PC-3 (cell line): ENCODE measurements at regions not wholly inside any gene's neighbourhood (a gene's known extent, or its start where the extent isn't known, plus 50 kb on each side); places are given as distances from the start of the nearest gene placed in this dataset.

ENCODE experiments used
- ATAC-seq: fragments of 200-7000 bp; cut with Tn5 transposase; 2 replicates; pipeline ENCODE4 v1.9.1; 2020; ENCODE audit warnings: mild to moderate bottlenecking, moderate library complexity
- BruUV-seq: library from RNA; stranded (reverse); fragments of 400-500 nt; replicated peaks from 2 replicates; lab custom pipeline; 2021; lab: Mats Ljungman, UMichigan
- CTCF ChIA-PET: fragments of 300-600 bp; sonication (Branson Sonifier 250); formaldehyde crosslinking; loops from one replicate; lab custom pipeline; 2022; ENCODE audit warnings: antibody characterized with exemption; lab: Charles Lee
- POLR2A ChIA-PET: fragments of 300-600 bp; sonication (Branson Sonifier 250); formaldehyde crosslinking; loops from one replicate; lab custom pipeline; 2022; ENCODE audit warnings: antibody characterized with exemption; ENCODE audit not compliant: unreplicated experiment; lab: Charles Lee
- DNase-seq: peaks from one replicate; pipeline ENCODE4 v3.0.0-alpha.2; 2015
- H2AFZ ChIP-seq: fragments of 300-600 bp; sonication (generic); 2 replicates; pipeline ENCODE4 v1.6.0; 2016; ENCODE audit warnings: antibody characterized with exemption, low read length
- H3F3A ChIP-seq: fragments of 300-600 bp; sonication (generic); one replicate; pipeline ENCODE4 v1.6.0; 2017; ENCODE audit warnings: antibody characterized with exemption, low read length, control low read depth, mild to moderate bottlenecking; ENCODE audit not compliant: unreplicated experiment
- H3K27ac ChIP-seq: fragments of 300-600 bp; sonication (generic); 2 replicates; pipeline ENCODE4 v1.5.1; 2016; ENCODE audit warnings: mild to moderate bottlenecking, low read length
- H3K27me3 ChIP-seq: fragments of 300-600 bp; sonication (generic); 2 replicates; pipeline ENCODE4 v1.6.1; 2016; ENCODE audit warnings: low read length, mixed read lengths
- H3K36me3 ChIP-seq: fragments of 300-600 bp; sonication (generic); 2 replicates; pipeline ENCODE4 v1.6.1; 2016; ENCODE audit warnings: low read depth, mixed run types, low read length, mixed read lengths
- H3K4me1 ChIP-seq: fragments of 300-600 bp; sonication (generic); 2 replicates; pipeline ENCODE4 v1.5.1; 2016; ENCODE audit warnings: low read length; ENCODE audit not compliant: insufficient read depth
- H3K4me2 ChIP-seq: fragments of 300-600 bp; sonication (generic); 2 replicates; pipeline ENCODE4 v1.6.0; 2016; ENCODE audit warnings: low read length
- H3K4me3 ChIP-seq: fragments of 300-600 bp; sonication (generic); 2 replicates; pipeline ENCODE4 v1.5.1; 2016; ENCODE audit warnings: mild to moderate bottlenecking, low read length, mixed read lengths
- H3K79me2 ChIP-seq: fragments of 300-600 bp; sonication (generic); 2 replicates; pipeline ENCODE4 v1.6.1; 2017; ENCODE audit warnings: low read length, mixed read lengths
- H3K9ac ChIP-seq: fragments of 300-600 bp; sonication (generic); 2 replicates; pipeline ENCODE4 v1.6.0; 2016; ENCODE audit warnings: mild to moderate bottlenecking, low read length
- H3K9me2 ChIP-seq: fragments of 300-600 bp; sonication (generic); replicated peaks from 2 replicates; pipeline ENCODE4 v1.6.1; 2016; ENCODE audit warnings: mixed run types, low read length, mixed read lengths
- H3K9me3 ChIP-seq: fragments of 300-600 bp; sonication (generic); 2 replicates; pipeline ENCODE4 v1.6.1; 2016; ENCODE audit warnings: low read length, mixed read lengths
- H4K20me1 ChIP-seq: fragments of 300-600 bp; sonication (generic); 2 replicates; pipeline ENCODE4 v1.6.1; 2016; ENCODE audit warnings: low read length, mixed read lengths
- CTCF ChIP-seq: fragments of 300-600 bp; sonication (generic); conservative IDR thresholded peaks from 2 replicates; pipeline ENCODE4 v1.5.1; 2017; ENCODE audit warnings: antibody characterized with exemption, low read depth, mild to moderate bottlenecking, low read length
- EZH2 ChIP-seq: fragments of 300-600 bp; sonication (generic); IDR thresholded peaks from one replicate; pipeline ENCODE4 v1.6.1; 2017; ENCODE audit warnings: antibody characterized with exemption, mild to moderate bottlenecking, low read length; ENCODE audit not compliant: unreplicated experiment
- EZH2phosphoT487 ChIP-seq: fragments of 300-600 bp; sonication (generic); IDR thresholded peaks from 2 replicates; pipeline ENCODE4 v1.6.1; 2018; ENCODE audit warnings: mild to moderate bottlenecking, antibody characterized with exemption, low read length, borderline replicate concordance
- intact Hi-C: fragments of 100-400 bp; cut with micrococcal nuclease; formaldehyde crosslinking; loops from 2 replicates; pipeline ENCODE4 v1.9.0; 2023

- ATAC-seq: no peak
- Histone ChIP-seq H3K9ac (no peak overlapping the region), H3K4me2 (no peak overlapping the region), H3F3A (no peaks in the 10 kb centered on the region), H4K20me1 (no peaks in the 10 kb centered on the region), H3K79me2 (no peaks in the 10 kb centered on the region), H3K27me3 (no peaks in the 10 kb centered on the region), H3K4me1 (no peaks in the 10 kb centered on the region), H2AFZ (no peak overlapping the region), H3K27ac (no peak overlapping the region), H3K36me3 (no peaks in the 10 kb centered on the region), H3K4me3 (no peak overlapping the region), H3K9me3 (no peaks in the 10 kb centered on the region), H3K9me2 (no peaks in the 10 kb centered on the region)
- CTCF ChIA-PET: no interaction called here
- intact Hi-C loops: no loop called here
- BruUV-seq: no TSS peak
- DNase-seq: no peak
- POLR2A ChIA-PET: no interaction called here
- TF ChIP-seq CTCF (no peak), EZH2 (no peak), EZH2phosphoT487 (no peak)
These were observed 323.7 kb upstream of the CD180 start for GRCh38 chr5:67520161-67520908.

- no peaks in the 10 kb centered on the region for H3F3A ChIP-seq
- no peak overlapping the region for H2AFZ ChIP-seq
- no peaks in the 10 kb centered on the region for H3K79me2 ChIP-seq
- no peak overlapping the region for H3K4me3 ChIP-seq
- CTCF ChIA-PET: no interaction called here
- H3K4me2 ChIP-seq: no peak overlapping the region
- H3K27me3 ChIP-seq: no peaks in the 10 kb centered on the region
- BruUV-seq: no TSS peak
- H3K27ac ChIP-seq: no peak overlapping the region
- H4K20me1 ChIP-seq: no peaks in the 10 kb centered on the region
- H3K9me2 ChIP-seq: no peaks in the 10 kb centered on the region
- H3K36me3 ChIP-seq: no peaks in the 10 kb centered on the region
- TF ChIP-seq CTCF (no peak), EZH2 (no peak), EZH2phosphoT487 (no peak)
- no peaks in the 10 kb centered on the region for H3K9me3 ChIP-seq
- no peak for DNase-seq
- intact Hi-C loops: no loop called here
- no peak overlapping the region for H3K9ac ChIP-seq
- H3K4me1 ChIP-seq: no peaks in the 10 kb centered on the region
- POLR2A ChIA-PET: no interaction called here
- ATAC-seq: no peak
These were observed 321.6 kb upstream of the CD180 start for GRCh38 chr5:67518227-67518626.

GRCh38 chr5:67516948-67517565 lies 320.5 kb upstream of the CD180 start:
- Histone ChIP-seq H3K27ac (no peak overlapping the region), H2AFZ (no peak overlapping the region), H3K79me2 (no peaks in the 10 kb centered on the region), H3K9me3 (no peaks in the 10 kb centered on the region), H3K36me3 (no peaks in the 10 kb centered on the region), H3K4me1 (no peaks in the 10 kb centered on the region), H3F3A (no peaks in the 10 kb centered on the region), H3K4me3 (no peak overlapping the region), H4K20me1 (no peaks in the 10 kb centered on the region), H3K9ac (no peak overlapping the region), H3K9me2 (no peaks in the 10 kb centered on the region), H3K27me3 (no peaks in the 10 kb centered on the region), H3K4me2 (no peak overlapping the region)
- TF ChIP-seq EZH2 (no peak), CTCF (no peak), EZH2phosphoT487 (no peak)
- DNase-seq (no peak), ATAC-seq (no peak)
- no TSS peak for BruUV-seq
- intact Hi-C loops: no loop called here
- ChIA-PET POLR2A (no interaction called here), CTCF (no interaction called here)
